Kidney (tissue), 13 donors: ENCODE measurements at regions not wholly inside any gene's neighbourhood (a gene's known extent, or its start where the extent isn't known, plus 50 kb on each side); places are given as distances from the start of the nearest gene placed in this dataset.

Experiments
- DNase-seq, 5 donors: peaks; one replicate each; pipeline ENCODE4 v3.0.0-alpha.2; 2013 to 2020
- FAIRE-seq: peaks from 2 replicates; lab custom pipeline; 2012; peaks lifted over from hg19 to GRCh38; lab: Jason Lieb, UNC
- H3K27ac ChIP-seq, 2 donors: one replicate each; pipeline ENCODE4 v1.7.0; 2013; ENCODE audit warnings: low read depth in 2 of 2, low read length in 2 of 2, inconsistent platforms in 1 of 2
- H3K27me3 ChIP-seq: one replicate; pipeline ENCODE4 v1.7.1; 2013; ENCODE audit warnings: low read length, inconsistent platforms; ENCODE audit not compliant: control insufficient read depth, insufficient read depth
- H3K36me3 ChIP-seq, 3 donors: one replicate each; pipeline versions ENCODE4 v1.7.0 to v1.7.1; 2013; ENCODE audit warnings: low read length in 3 of 3, control low read depth in 1 of 3, inconsistent platforms in 1 of 3; ENCODE audit not compliant: insufficient read depth in 3 of 3, control insufficient read depth in 2 of 3
- H3K4me1 ChIP-seq, 3 donors: one replicate each; pipeline versions ENCODE4 v1.7.0 to v1.7.1; 2013; ENCODE audit warnings: low read length in 3 of 3, inconsistent platforms in 1 of 3, low read depth in 1 of 3; ENCODE audit not compliant: control insufficient read depth in 2 of 3, insufficient read depth in 2 of 3
- H3K4me3 ChIP-seq, 3 donors: one replicate each; pipeline versions ENCODE4 v1.7.0 to v1.8.1; 2013; ENCODE audit warnings: low read length in 3 of 3, control low read depth in 1 of 3, inconsistent platforms in 1 of 3
- H3K9ac ChIP-seq, 3 donors: one replicate each; pipeline versions ENCODE4 v1.7.0 to v1.7.1; 2013; ENCODE audit warnings: low read length in 3 of 3, control low read depth in 1 of 3, inconsistent platforms in 1 of 3
- H3K9me3 ChIP-seq, 3 donors: one replicate each; pipeline versions ENCODE4 v1.7.0 to v1.7.1; 2013; ENCODE audit warnings: low read length in 3 of 3, control low read depth in 1 of 3, inconsistent platforms in 1 of 3; ENCODE audit not compliant: control insufficient read depth in 2 of 3, insufficient read depth in 1 of 3
- intact Hi-C: fragments of 100-400 bp; cut with DNase I; formaldehyde crosslinking; loops from one replicate; pipeline ENCODE4 v1.11.1; 2022
- TF ChIP-seq, protein P1 (sequence below): IDR thresholded peaks from 3 replicates; pipeline ENCODE4 v1.5.1; 2012; ENCODE audit warnings: mild to moderate bottlenecking, moderate library complexity, borderline replicate concordance; ENCODE audit not compliant: insufficient read depth; ENCODE audit errors: extremely low read depth
- donor health status: control.
- donor health status: control.
- donor health status: control.
- donor health status: control.
- donor health status: control.
- donor health status: DM: yes; HTN: yes; CAD: no.
- donor health status: Normal renal cell carcinoma (clear cell type).

DNA sequence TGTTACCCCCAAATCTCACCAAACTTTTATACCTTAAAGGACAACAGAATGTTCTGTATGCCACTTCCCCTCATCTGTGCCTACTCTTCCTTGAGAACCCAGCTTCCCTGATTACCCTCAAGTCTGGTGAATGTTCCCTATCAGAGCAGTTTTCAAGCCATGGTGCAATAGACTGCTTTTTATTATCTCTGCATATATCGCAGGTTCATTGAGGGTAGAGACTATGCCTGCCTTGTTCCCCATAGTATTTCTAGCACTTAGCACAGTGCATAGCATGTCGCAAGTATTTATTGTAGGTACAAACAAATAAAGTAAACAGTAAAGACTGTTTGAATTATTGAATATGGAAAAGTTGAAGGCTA lies 146.6 kb downstream of the HAUS1 start:
- FAIRE-seq, result no peak
- Histone ChIP-seq H3K9ac (no peak overlapping the region), H3K4me1 (peaks cover 6 to 11% (median 7%) of the 10 kb centered on the region in 3 donors), H3K27ac (peak overlapping the region; percentile 4 to 61), H3K36me3 (no peaks in the 10 kb centered on the region), H3K4me3 (no peak overlapping the region), H3K27me3 (no peaks in the 10 kb centered on the region), H3K9me3 (no peaks in the 10 kb centered on the region)
- intact Hi-C loops, result no loop called here
- TF ChIP-seq, protein P1, sequence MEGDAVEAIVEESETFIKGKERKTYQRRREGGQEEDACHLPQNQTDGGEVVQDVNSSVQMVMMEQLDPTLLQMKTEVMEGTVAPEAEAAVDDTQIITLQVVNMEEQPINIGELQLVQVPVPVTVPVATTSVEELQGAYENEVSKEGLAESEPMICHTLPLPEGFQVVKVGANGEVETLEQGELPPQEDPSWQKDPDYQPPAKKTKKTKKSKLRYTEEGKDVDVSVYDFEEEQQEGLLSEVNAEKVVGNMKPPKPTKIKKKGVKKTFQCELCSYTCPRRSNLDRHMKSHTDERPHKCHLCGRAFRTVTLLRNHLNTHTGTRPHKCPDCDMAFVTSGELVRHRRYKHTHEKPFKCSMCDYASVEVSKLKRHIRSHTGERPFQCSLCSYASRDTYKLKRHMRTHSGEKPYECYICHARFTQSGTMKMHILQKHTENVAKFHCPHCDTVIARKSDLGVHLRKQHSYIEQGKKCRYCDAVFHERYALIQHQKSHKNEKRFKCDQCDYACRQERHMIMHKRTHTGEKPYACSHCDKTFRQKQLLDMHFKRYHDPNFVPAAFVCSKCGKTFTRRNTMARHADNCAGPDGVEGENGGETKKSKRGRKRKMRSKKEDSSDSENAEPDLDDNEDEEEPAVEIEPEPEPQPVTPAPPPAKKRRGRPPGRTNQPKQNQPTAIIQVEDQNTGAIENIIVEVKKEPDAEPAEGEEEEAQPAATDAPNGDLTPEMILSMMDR, result no peak
- no peak for DNase-seq

DNA sequence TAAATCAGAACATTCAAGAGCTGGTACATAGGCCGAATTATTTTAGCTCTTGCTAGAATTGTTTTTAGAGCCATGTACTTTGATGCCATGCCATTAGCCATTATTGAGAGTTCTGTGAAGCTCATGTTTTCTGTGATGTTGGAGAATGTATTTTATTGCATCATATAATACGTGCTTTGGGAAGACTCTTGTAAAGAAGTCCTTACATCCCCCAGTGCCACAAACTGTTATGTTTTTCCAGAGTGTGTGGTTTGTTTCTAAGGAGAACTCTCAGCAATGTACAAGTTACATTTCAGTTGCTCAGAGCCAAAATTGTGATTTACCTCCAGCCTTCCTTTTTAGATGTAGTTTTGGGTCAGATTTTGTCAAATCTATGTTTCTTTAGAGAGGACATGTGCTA lies 148.6 kb downstream of the HAUS1 start:
- no peak overlapping the region for H3K4me3 ChIP-seq
- H3K9ac ChIP-seq, result no peak overlapping the region
- no peaks in the 10 kb centered on the region for H3K27me3 ChIP-seq
- H3K36me3 ChIP-seq, result no peaks in the 10 kb centered on the region
- no peak for DNase-seq
- H3K27ac ChIP-seq, result no peak overlapping the region
- no peaks in the 10 kb centered on the region for H3K9me3 ChIP-seq
- FAIRE-seq, result no peak
- intact Hi-C loops, result no loop called here
- TF ChIP-seq, protein P1, result no peak
- H3K4me1 ChIP-seq, result peaks cover 6 to 11% (median 7%) of the 10 kb centered on the region in 3 donors

DNA sequence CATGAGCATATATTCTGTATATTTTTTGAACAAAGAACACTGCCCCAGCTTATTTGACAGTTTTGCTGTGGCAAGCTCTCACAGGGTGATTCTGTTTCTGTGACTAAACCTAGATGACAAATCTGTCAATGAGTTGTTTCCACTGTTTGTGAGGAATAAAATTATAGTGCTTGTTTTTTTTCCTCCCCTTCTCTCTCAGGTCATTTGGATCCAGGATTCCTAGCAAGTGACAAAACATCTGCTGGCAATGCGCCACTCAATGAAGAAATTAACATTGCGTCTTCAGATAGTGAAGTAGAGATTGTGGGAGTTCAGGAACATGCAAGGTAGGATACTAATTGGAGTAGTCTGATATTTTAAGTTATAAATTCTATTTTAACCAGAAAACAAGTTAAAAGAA lies 149.3 kb downstream of the HAUS1 start:
- H3K27ac ChIP-seq, result no peak overlapping the region
- peaks cover 6 to 11% (median 7%) of the 10 kb centered on the region in 3 donors for H3K4me1 ChIP-seq
- no peaks in the 10 kb centered on the region for H3K36me3 ChIP-seq
- H3K9ac ChIP-seq, result no peak overlapping the region
- H3K27me3 ChIP-seq, result no peaks in the 10 kb centered on the region
- FAIRE-seq (no peak), DNase-seq (no peak)
- no peaks in the 10 kb centered on the region for H3K9me3 ChIP-seq
- TF ChIP-seq, protein P1, result no peak
- intact Hi-C loops, result no loop called here
- no peak overlapping the region for H3K4me3 ChIP-seq

DNA sequence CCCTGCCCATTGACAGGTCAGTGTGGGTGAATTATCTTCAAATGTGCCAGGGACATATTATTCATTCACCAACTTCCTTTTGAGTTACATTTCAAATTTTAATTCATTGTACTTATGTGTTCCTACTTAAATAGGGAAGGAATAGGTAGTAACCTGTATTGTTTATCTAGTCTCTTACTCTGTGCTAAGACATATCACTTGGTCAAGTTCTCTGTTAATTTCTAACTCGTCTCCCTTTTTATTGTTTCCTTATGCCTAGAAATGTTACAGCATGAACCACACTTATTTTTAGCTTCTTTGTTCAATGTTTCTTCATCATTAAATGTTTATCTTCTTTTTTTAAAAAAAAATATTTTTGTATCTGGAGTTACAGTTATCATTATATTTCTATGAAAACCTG lies 151.9 kb downstream of the HAUS1 start:
- FAIRE-seq, result peak; percentile 82
- no peak overlapping the region for H3K9ac ChIP-seq
- H3K36me3 ChIP-seq, result no peaks in the 10 kb centered on the region
- no peaks in the 10 kb centered on the region for H3K27me3 ChIP-seq
- H3K27ac ChIP-seq, result no peak overlapping the region
- H3K4me3 ChIP-seq, result no peak overlapping the region
- no peak for DNase-seq
- peaks cover 0 to 4% (median 0%) of the 10 kb centered on the region in 3 donors for H3K4me1 ChIP-seq
- intact Hi-C loops, result no loop called here
- no peaks in the 10 kb centered on the region for H3K9me3 ChIP-seq
- TF ChIP-seq, protein P1, result no peak
